HCT116 (cell line): ENCODE measurements at regions not wholly inside any gene's neighbourhood (a gene's known extent, or its start where the extent isn't known, plus 50 kb on each side); places are given as distances from the start of the nearest gene placed in this dataset.

Source experiments
- POLR2A ChIP-seq: IDR thresholded peaks from 2 replicates; pipeline ENCODE4 v1.7.0; 2011; ENCODE audit warnings: borderline replicate concordance; ENCODE audit not compliant: insufficient read depth, insufficient read length; ENCODE audit errors: extremely low read depth
- ZNF274 ChIP-seq: fragments of 200-500 bp; sonication (Bioruptor generic); IDR thresholded peaks from 2 replicates; pipeline ENCODE4 v1.6.1; 2014; ENCODE audit warnings: mild to moderate bottlenecking, low read depth, low read length, inconsistent platforms

DNA sequence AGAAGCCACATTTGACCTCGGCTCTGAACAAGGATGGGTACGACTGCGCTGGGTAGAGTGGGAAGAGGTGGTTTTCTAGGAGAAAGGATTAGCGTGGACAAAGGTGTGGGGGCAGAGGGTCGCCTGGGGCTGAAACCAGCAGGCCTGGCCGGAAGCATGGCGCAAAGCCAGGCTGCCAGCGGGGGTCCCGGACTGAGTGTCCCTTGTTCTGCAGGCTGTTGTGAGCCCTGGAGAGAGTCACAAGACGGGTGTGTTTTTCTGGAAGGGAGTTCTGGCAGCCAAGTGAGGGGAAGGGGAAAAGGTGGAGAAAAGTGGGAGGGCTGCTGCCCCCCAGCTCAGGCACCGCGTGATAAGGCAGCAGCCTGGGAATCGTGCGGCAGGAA, 98.5 kb upstream of the MEF2A start:
- TF ChIP-seq POLR2A (no peak), ZNF274 (no peak)
